Fibroblast of skin of scalp (primary cell): ENCODE measurements at regions not wholly inside any gene's neighbourhood (a gene's known extent, or its start where the extent isn't known, plus 50 kb on each side); places are given as distances from the start of the nearest gene placed in this dataset.
"Not testable (repeated sequence)": the region's sequence is repeated elsewhere in the genome, so short reads cannot be mapped to it uniquely, and the experiment has no call there.

ENCODE experiments used
- DNase-seq: peaks from one replicate; pipeline ENCODE4 v3.0.0-alpha.2; 2013

- DNase-seq: no peak
Measured at GRCh38 chr9:17846948-17847655, 268.2 kb downstream of the SH3GL2 start.

- DNase-seq: no peak
Measured at GRCh38 chr9:17847908-17848307, 269.0 kb downstream of the SH3GL2 start.

GRCh38 chr9:17852108-17852507 lies 273.2 kb downstream of the SH3GL2 start:
- no peak for DNase-seq

GRCh38 chr9:17854487-17854886 lies 275.6 kb downstream of the SH3GL2 start:
- no peak for DNase-seq

- DNase-seq: no peak
Measured at GRCh38 chr9:17856995-17857394, 278.1 kb downstream of the SH3GL2 start.

GRCh38 chr9:17859228-17859627 lies 280.4 kb downstream of the SH3GL2 start:
- no peak for DNase-seq

GRCh38 chr9:17859987-17860386 lies 281.1 kb downstream of the SH3GL2 start:
- no peak for DNase-seq

GRCh38 chr9:17862101-17862500 lies 283.2 kb downstream of the SH3GL2 start:
- DNase-seq: no peak

- DNase-seq: no peak
Measured at GRCh38 chr9:17862629-17863028, 283.8 kb downstream of the SH3GL2 start.

- no peak for DNase-seq
Measured at GRCh38 chr9:17863213-17863883, 284.5 kb downstream of the SH3GL2 start.

GRCh38 chr9:17863924-17864323 lies 285.1 kb downstream of the SH3GL2 start:
- DNase-seq: no peak

GRCh38 chr9:17864951-17865350 lies 286.1 kb downstream of the SH3GL2 start:
- no peak for DNase-seq

GRCh38 chr9:17865881-17866280 lies 287.0 kb downstream of the SH3GL2 start:
- no peak for DNase-seq

GRCh38 chr9:17870722-17871121 lies 291.9 kb downstream of the SH3GL2 start:
- no peak for DNase-seq

- DNase-seq: no peak
Measured at GRCh38 chr9:17871213-17871890, 292.5 kb downstream of the SH3GL2 start.

- DNase-seq: no peak
Measured at GRCh38 chr9:17875886-17876285, 297.0 kb downstream of the SH3GL2 start.

GRCh38 chr9:17876687-17877086 lies 297.8 kb downstream of the SH3GL2 start:
- DNase-seq: no peak

GRCh38 chr9:17878810-17879370 lies 300.0 kb downstream of the SH3GL2 start:
- DNase-seq: no peak

GRCh38 chr9:17881371-17881770 lies 302.5 kb downstream of the SH3GL2 start:
- DNase-seq: no peak

- no peak for DNase-seq
Measured at GRCh38 chr9:17882688-17883594, 304.1 kb downstream of the SH3GL2 start.

- no peak for DNase-seq
Measured at GRCh38 chr9:17888066-17888465, 309.2 kb downstream of the SH3GL2 start.

GRCh38 chr9:17888964-17889363 lies 310.1 kb downstream of the SH3GL2 start:
- DNase-seq: not testable (repeated sequence)
